ENCODE measurements at regions not wholly inside any gene's neighbourhood (a gene's known extent, or its start where the extent isn't known, plus 50 kb on each side); places are given as distances from the start of the nearest gene placed in this dataset.
A peak's percentile ranks its signal among the peaks of the same experiment; 100 is the strongest.
"Not testable (repeated sequence)": the region's sequence is repeated elsewhere in the genome, so short reads cannot be mapped to it uniquely, and the experiment has no call there.

GRCh38 chr3:82595530-82595929, 834.1 kb upstream of the GBE1 start:
- no peak for DNase-seq

DNA sequence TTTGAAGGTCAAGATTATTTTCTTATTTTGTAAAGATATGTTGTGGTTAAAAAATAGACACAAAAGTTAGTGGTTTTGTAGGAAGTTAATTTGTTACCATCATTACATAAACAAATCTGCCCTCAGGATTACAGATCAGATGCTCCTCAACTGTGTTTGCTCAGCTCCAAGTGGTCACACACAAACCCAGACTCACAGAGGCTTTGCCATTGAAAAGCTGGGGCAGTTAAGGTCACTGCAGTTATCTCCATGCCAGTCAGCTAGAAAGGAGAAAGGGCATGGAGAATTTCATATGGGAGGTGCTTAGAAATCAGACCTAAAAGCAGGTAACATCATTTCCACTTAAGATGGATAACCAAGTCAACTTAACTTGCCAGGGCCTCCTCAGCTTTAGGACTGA, 825.7 kb upstream of the GBE1 start:
- no peak for DNase-seq

DNA sequence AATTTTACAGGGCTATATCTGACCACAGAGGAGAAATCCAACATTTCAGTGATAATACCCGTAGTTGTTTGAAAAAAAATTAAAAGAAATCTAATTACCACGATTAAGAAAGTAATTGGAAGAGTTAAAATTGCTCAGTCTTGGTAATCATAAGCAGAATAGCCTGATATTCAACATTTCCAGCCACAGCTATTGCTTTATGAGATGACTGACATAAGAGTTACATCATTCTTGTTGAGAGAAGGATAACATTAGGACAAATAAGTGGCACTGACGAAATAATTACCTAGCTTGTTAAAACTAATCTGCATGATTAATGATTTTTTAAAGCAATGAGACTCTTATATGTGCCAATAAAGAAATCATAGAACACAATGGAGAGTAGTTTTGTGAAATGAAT, 825.0 kb upstream of the GBE1 start:
- no peak for DNase-seq

DNA sequence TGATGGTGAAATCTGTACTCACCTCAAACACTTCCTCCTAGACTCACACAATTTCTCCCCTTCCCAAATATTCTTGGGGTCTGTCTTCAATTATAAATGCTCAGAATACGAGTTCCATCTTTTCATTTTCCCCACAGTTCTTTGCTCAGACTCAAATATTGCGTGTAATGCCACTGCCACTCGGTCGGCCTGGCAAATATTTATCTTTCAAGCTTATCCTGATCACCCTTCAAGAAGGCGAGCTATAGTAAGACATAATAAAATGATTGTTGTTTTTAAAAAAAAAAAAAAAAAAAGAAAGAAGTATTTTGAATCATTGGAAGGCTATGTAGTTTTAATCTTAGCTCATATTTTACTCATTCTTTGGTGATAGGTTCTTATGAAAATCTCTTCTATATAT, 824.6 kb upstream of the GBE1 start:
- not testable (repeated sequence) for DNase-seq

DNA sequence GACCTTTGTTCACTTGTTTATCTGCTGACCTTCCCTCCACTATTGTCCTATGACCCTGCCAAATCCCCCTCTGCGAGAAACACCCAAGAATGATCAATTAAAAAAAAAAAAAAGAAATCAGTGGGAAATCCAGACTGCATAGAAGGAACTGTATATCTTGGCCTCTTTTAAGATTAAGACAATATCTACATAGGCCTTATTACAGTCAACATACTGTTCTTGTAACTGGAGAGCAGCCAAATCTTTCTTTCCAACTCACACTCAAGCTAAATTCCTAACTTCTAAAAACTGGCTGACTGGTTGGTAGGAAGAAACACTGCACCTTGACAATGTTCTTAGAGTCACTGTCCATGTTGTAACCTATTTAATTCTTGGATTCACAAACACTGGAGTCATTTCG, 824.1 kb upstream of the GBE1 start:
- DNase-seq = not testable (repeated sequence)

DNA sequence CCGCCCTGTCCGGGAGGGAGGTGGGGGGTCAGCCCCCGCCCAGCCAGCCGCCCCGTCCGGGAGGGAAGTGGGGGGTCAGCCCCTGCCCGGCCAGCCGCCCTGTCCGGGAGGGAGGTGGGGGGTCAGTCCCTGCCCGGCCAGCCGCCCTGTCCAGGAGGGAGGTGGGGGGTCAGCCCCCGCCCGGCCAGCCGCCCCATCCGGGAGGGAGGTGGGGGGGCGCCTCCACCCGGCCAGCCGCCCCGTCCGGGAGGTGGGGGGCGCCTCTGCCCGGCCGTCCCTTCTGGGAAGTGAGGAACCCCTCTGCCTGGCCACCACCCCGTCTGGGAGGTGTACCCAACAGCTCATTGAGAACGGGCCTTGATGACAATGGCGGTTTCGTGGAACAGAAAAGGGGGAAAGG, 823.4 kb upstream of the GBE1 start:
- DNase-seq = not testable (repeated sequence)

GRCh38 chr3:82584415-82584814, 823.0 kb upstream of the GBE1 start:
- not testable (repeated sequence) for DNase-seq

GRCh38 chr3:82581350-82581749, 819.9 kb upstream of the GBE1 start:
- no peak for DNase-seq

DNA sequence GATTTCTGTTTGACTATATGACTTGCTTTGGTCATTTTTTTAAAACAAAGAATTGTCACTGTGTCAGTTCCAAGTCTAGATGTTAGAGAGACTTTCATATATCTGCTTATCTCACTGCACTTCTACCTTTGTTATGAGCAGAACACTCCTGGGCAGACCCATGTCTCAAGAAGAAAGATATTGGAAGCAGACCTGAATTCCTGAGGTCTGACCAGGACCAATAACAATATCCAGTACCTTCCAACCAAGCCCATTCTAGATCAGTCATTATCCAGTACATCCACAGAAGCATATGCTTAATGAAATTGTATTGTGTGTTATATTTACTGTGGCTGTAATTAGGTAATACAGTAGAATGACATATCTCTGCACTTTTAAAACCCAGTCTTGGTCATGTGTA, 811.3 kb upstream of the GBE1 start:
- no peak for DNase-seq

- DNase-seq = no peak
Observed at GRCh38 chr3:82568776-82569338, 807.4 kb upstream of the GBE1 start.

GRCh38 chr3:82567029-82567600, 805.7 kb upstream of the GBE1 start:
- no peak for DNase-seq

DNA sequence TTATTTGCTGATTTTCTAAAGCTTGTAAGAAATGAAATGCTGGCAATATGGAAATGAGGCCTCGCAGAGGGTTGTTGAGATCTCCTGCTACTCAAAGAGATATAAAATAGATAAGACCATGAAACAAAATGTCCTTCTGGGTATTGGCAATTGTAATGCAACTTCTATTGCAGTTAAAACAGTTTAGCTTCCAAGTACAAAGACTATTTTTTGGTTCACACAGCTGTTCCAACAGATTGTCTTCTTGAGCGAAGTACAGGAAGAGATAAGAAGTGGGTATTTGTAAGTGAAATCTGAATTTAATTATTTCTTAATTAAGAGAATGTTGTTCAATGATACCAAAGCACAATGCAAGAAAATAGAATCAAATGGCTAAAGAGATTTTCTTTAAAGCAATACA, 801.5 kb upstream of the GBE1 start:
- DNase-seq = no peak

DNA sequence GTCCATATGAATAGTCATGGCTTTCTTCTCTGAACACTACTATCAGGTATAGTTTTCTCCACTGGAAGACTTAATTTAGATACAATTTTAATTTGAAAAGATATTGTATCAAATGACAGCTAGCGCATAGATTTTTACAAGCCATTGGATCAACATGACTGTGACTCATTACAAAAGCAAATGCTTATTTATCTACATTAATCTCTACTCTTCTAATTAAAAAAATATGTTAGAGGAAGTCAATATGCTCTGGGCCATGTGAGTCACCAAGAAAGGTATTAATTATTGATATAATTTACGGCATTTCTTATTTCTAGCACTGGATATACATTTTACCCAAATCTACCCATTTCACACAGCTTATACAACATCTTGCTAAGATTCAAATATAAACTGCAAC, 800.3 kb upstream of the GBE1 start:
- no peak for DNase-seq

GRCh38 chr3:82558081-82558480, 796.6 kb upstream of the GBE1 start:
- DNase-seq = no peak

- peak; percentile 95 for DNase-seq
Observed at GRCh38 chr3:82556113-82556512, 794.7 kb upstream of the GBE1 start.

GRCh38 chr3:82542556-82542955, 781.1 kb upstream of the GBE1 start:
- DNase-seq = not testable (repeated sequence)

GRCh38 chr3:82521657-82522056, 760.2 kb upstream of the GBE1 start:
- no peak for DNase-seq

DNA sequence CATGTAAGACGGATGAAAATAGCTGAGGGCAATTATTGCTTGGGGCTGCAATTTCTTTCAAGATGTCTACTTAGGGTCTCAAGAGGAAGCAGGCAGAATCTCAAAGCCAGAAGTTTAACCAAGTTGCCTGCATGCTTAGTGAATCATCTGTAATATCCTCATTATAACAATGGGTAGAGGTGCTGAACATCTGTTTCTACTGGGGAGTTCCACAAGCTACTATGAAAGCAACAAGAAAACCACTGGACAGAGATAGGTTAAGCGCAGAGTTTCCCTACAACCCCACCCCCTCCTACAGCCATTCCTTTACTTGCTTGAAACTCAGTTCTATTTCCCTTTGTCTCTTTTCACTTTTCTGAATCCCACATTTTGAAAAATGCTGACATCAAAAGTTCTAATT, 759.4 kb upstream of the GBE1 start:
- no peak for DNase-seq

- no peak for DNase-seq
Observed at GRCh38 chr3:82509951-82510603, 748.6 kb upstream of the GBE1 start.

DNA sequence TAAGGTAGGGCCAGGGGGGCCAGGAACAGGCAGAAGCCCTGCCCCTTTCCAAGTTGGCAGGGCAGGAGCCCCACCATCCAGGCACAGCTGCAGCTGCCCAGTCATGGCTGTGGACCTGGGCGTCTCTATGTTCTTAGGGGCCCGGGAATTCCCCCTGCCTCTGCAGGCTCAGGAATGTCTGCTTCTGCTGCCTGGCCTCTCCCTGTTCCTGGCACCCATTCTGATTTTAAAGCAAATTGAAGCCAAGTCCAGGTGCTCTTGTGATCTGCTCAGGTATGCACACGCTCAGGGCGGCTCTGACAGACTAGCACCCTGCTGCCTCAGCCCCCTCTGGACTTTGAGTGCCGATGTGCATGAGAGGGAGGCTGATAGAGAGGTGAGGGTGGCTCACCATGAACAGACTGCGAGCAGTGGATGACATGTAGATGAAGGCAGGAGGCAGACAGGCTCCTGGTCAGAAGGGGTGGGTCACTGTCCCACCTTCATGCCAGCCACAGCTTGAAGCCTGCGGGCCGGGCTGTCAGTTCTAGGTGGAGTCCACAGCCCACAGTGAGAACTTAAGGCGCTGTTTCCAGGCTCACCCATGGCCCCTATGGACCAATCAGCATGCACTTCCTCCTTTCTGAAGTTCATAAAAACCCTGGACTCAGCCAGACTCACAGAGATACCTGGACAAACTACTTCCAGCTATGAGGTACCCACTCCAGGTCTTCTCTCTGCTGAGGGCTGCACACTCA, 747.8 kb upstream of the GBE1 start:
- no peak for DNase-seq

GRCh38 chr3:82506204-82506603, 744.8 kb upstream of the GBE1 start:
- DNase-seq = no peak

GRCh38 chr3:82505079-82505756, 743.8 kb upstream of the GBE1 start:
- DNase-seq = no peak

DNA sequence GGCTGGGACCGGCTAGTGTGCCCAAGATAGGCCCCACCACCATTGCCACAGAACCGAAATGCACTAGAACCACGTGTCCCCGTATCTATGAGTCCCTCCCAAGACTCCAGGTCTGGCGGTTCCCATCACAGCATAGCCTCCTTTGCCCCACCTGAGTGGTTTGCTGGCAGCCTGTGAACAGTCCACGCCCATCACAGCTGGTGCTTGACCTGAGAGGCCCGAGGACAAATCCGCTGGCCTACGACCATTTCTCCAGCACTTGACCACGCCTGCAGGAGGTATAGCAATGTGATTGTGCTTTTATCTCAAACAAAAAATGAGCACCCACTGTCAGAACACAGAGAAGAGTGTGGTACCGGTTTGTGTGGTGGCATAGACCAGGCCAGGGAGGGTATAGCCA, 736.7 kb upstream of the GBE1 start:
- no peak for DNase-seq

Data from NCI-H1092 treated with DMSO at 0.1 percent for 48 hours (cell line).